ENCODE measurements at regions not wholly inside any gene's neighbourhood (a gene's known extent, or its start where the extent isn't known, plus 50 kb on each side); places are given as distances from the start of the nearest gene placed in this dataset.

DNA sequence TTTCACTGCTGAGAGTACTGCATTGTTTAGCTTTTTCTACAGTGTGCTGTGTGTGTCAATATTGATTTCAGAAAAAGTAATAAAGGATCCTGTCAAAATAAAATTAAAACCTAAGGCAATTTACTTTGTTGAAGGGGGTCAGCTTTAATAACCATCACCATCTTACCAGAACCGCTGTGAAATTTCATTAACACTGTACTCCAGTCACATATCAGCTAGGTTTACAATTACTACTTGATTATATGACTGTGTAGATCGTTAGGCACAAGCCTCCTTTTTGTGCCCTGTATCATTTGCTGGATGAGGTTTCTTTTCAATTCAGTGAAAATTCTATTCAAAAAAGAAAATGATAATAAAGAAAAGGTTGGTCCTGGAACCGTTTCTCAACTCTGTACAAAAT, 917.2 kb downstream of the CENPC start:
- TF ChIP-seq, protein P1, sequence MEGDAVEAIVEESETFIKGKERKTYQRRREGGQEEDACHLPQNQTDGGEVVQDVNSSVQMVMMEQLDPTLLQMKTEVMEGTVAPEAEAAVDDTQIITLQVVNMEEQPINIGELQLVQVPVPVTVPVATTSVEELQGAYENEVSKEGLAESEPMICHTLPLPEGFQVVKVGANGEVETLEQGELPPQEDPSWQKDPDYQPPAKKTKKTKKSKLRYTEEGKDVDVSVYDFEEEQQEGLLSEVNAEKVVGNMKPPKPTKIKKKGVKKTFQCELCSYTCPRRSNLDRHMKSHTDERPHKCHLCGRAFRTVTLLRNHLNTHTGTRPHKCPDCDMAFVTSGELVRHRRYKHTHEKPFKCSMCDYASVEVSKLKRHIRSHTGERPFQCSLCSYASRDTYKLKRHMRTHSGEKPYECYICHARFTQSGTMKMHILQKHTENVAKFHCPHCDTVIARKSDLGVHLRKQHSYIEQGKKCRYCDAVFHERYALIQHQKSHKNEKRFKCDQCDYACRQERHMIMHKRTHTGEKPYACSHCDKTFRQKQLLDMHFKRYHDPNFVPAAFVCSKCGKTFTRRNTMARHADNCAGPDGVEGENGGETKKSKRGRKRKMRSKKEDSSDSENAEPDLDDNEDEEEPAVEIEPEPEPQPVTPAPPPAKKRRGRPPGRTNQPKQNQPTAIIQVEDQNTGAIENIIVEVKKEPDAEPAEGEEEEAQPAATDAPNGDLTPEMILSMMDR (IDR thresholded peaks at IDR 0.05) = no peak
- H3K36me3 ChIP-seq = no peaks in the 10 kb centered on the region
- no peaks in the 10 kb centered on the region for H3K9me3 ChIP-seq
- H3K4me1 ChIP-seq = no peaks in the 10 kb centered on the region
- no peaks in the 10 kb centered on the region for H3K27me3 ChIP-seq
- no peak overlapping the region for H3K27ac ChIP-seq
- intact Hi-C loops (cut with DNase I) = no loop called here
- no peak for DNase-seq
- H3K4me3 ChIP-seq = no peak overlapping the region
- H3K9ac ChIP-seq (ENCODE audit: low read depth in 2 of 2, low read length in 2 of 2) = no peak overlapping the region

- Histone ChIP-seq H3K27ac (no peak overlapping the region), H3K9ac (ENCODE audit: low read depth in 2 of 2, low read length in 2 of 2) (no peak overlapping the region), H3K9me3 (no peaks in the 10 kb centered on the region), H3K27me3 (no peaks in the 10 kb centered on the region), H3K36me3 (no peaks in the 10 kb centered on the region), H3K4me1 (no peaks in the 10 kb centered on the region), H3K4me3 (no peak overlapping the region)
- TF ChIP-seq, protein P1 (IDR thresholded peaks at IDR 0.05) = no peak
- no peak for DNase-seq
- intact Hi-C loops (cut with DNase I) = no loop called here
These were observed 919.8 kb downstream of the CENPC start for GRCh38 chr4:66625480-66625879.

- no peak for DNase-seq
- TF ChIP-seq, protein P1 (IDR thresholded peaks at IDR 0.05) = no peak
- no peak overlapping the region for H3K27ac ChIP-seq
- no peaks in the 10 kb centered on the region for H3K9me3 ChIP-seq
- intact Hi-C loops (cut with DNase I) = no loop called here
- no peaks in the 10 kb centered on the region for H3K27me3 ChIP-seq
- H3K36me3 ChIP-seq = no peaks in the 10 kb centered on the region
- no peak overlapping the region for H3K4me3 ChIP-seq
- no peak overlapping the region for H3K9ac ChIP-seq (ENCODE audit: low read depth in 2 of 2, low read length in 2 of 2)
- no peaks in the 10 kb centered on the region for H3K4me1 ChIP-seq
These were observed 931.7 kb downstream of the CENPC start for GRCh38 chr4:66613591-66613990.

- intact Hi-C loops (cut with DNase I) = no loop called here
- Histone ChIP-seq H3K9ac (ENCODE audit: low read depth in 2 of 2, low read length in 2 of 2) (no peak overlapping the region), H3K4me1 (no peaks in the 10 kb centered on the region), H3K9me3 (no peaks in the 10 kb centered on the region), H3K27ac (no peak overlapping the region), H3K27me3 (no peaks in the 10 kb centered on the region), H3K36me3 (no peaks in the 10 kb centered on the region), H3K4me3 (no peak overlapping the region)
- TF ChIP-seq, protein P1 (IDR thresholded peaks at IDR 0.05) = no peak
- DNase-seq = no peak
These were observed 936.3 kb downstream of the CENPC start for GRCh38 chr4:66609014-66609413.

- no peaks in the 10 kb centered on the region for H3K9me3 ChIP-seq
- H3K4me1 ChIP-seq = no peaks in the 10 kb centered on the region
- H3K36me3 ChIP-seq = no peaks in the 10 kb centered on the region
- no peak overlapping the region for H3K27ac ChIP-seq
- no peaks in the 10 kb centered on the region for H3K27me3 ChIP-seq
- no peak overlapping the region for H3K4me3 ChIP-seq
- H3K9ac ChIP-seq (ENCODE audit: low read depth in 2 of 2, low read length in 2 of 2) = no peak overlapping the region
- TF ChIP-seq, protein P1 (IDR thresholded peaks at IDR 0.05) = no peak
- intact Hi-C loops (cut with DNase I) = no loop called here
- no peak for DNase-seq
These were observed 936.6 kb upstream of the EPHA5 start for GRCh38 chr4:66606908-66607307.

- H3K9me3 ChIP-seq = no peaks in the 10 kb centered on the region
- H3K4me3 ChIP-seq = no peak overlapping the region
- no peak overlapping the region for H3K9ac ChIP-seq (ENCODE audit: low read depth in 2 of 2, low read length in 2 of 2)
- no peaks in the 10 kb centered on the region for H3K4me1 ChIP-seq
- no peak overlapping the region for H3K27ac ChIP-seq
- no peak for DNase-seq
- intact Hi-C loops (cut with DNase I) = no loop called here
- H3K36me3 ChIP-seq = no peaks in the 10 kb centered on the region
- TF ChIP-seq, protein P1 (IDR thresholded peaks at IDR 0.05) = no peak
- H3K27me3 ChIP-seq = no peaks in the 10 kb centered on the region
These were observed 935.9 kb upstream of the EPHA5 start for GRCh38 chr4:66606215-66606614.

All from colonic mucosa (tissue), 4 donors.